Astrocyte (in vitro differentiated cells and primary cell): ENCODE measurements at regions not wholly inside any gene's neighbourhood (a gene's known extent, or its start where the extent isn't known, plus 50 kb on each side); places are given as distances from the start of the nearest gene placed in this dataset.

Source experiments
- DNase-seq: peaks from one replicate; pipeline ENCODE4 v3.0.0-alpha.2; 2010; ENCODE audit warnings: low read depth
- FAIRE-seq: peaks from 2 replicates; lab custom pipeline; 2011; peaks lifted over from hg19 to GRCh38; lab: Jason Lieb, UNC
- H2AFZ ChIP-seq: 2 replicates; pipeline ENCODE4 v1.6.0; 2012; ENCODE audit warnings: low read depth, low read length, inconsistent platforms
- H3K27ac ChIP-seq: 2 replicates; pipeline ENCODE4 v1.5.1; 2011; ENCODE audit warnings: low read depth, low read length, inconsistent platforms
- H3K27me3 ChIP-seq: 2 replicates; pipeline ENCODE4 v1.6.0; 2011; ENCODE audit warnings: low read length, inconsistent platforms; ENCODE audit not compliant: insufficient read depth
- H3K36me3 ChIP-seq: 2 replicates; pipeline ENCODE4 v1.5.1; 2011; ENCODE audit warnings: low read length, inconsistent platforms; ENCODE audit not compliant: insufficient read depth
- H3K4me1 ChIP-seq: 2 replicates; pipeline ENCODE4 v1.5.1; 2011; ENCODE audit warnings: low read length, inconsistent platforms; ENCODE audit not compliant: insufficient read depth
- H3K4me2 ChIP-seq: 2 replicates; pipeline ENCODE4 v1.6.0; 2012; ENCODE audit warnings: low read length, inconsistent platforms
- H3K4me3 ChIP-seq: 2 replicates; pipeline ENCODE4 v1.5.1; 2011; ENCODE audit warnings: low read depth, mild to moderate bottlenecking, low read length, inconsistent platforms; ENCODE audit not compliant: insufficient read depth
- H3K79me2 ChIP-seq: 2 replicates; pipeline ENCODE4 v1.6.0; 2012; ENCODE audit warnings: mild to moderate bottlenecking, low read length, inconsistent platforms; ENCODE audit not compliant: insufficient read depth
- H3K9ac ChIP-seq: 2 replicates; pipeline ENCODE4 v1.6.0; 2012; ENCODE audit warnings: mild to moderate bottlenecking, low read length, inconsistent platforms
- H3K9me3 ChIP-seq: 2 replicates; pipeline ENCODE4 v1.5.1; 2012; ENCODE audit warnings: low read depth, mild to moderate bottlenecking, low read length, inconsistent platforms; ENCODE audit not compliant: insufficient read depth
- H4K20me1 ChIP-seq: 2 replicates; pipeline ENCODE4 v1.6.0; 2012; ENCODE audit warnings: low read length, inconsistent platforms; ENCODE audit not compliant: insufficient read depth
- H3K27ac Mint-ChIP-seq: one replicate; pipeline ENCODE4 v1.8.0; 2021; ENCODE audit warnings: mild to moderate bottlenecking, mixed read lengths; ENCODE audit not compliant: unreplicated experiment
- H3K27me3 Mint-ChIP-seq: one replicate; pipeline ENCODE4 v1.8.0; 2021; ENCODE audit warnings: low read depth, mixed read lengths; ENCODE audit not compliant: unreplicated experiment
- H3K36me3 Mint-ChIP-seq: one replicate; pipeline ENCODE4 v1.8.0; 2021; ENCODE audit warnings: low read depth, mixed read lengths; ENCODE audit not compliant: unreplicated experiment
- H3K4me1 Mint-ChIP-seq: one replicate; pipeline ENCODE4 v1.8.0; 2021; ENCODE audit warnings: low read depth, mixed read lengths; ENCODE audit not compliant: unreplicated experiment
- H3K4me3 Mint-ChIP-seq: one replicate; pipeline ENCODE4 v1.8.0; 2021; ENCODE audit warnings: mild to moderate bottlenecking, moderate library complexity, mixed read lengths; ENCODE audit not compliant: unreplicated experiment
- H3K9me3 Mint-ChIP-seq: one replicate; pipeline ENCODE4 v1.8.0; 2021; ENCODE audit warnings: mild to moderate bottlenecking, mixed read lengths; ENCODE audit not compliant: unreplicated experiment
- CTCF ChIP-seq: IDR thresholded peaks from 2 replicates; pipeline ENCODE4 v1.5.1; 2011; ENCODE audit warnings: low read depth, mild to moderate bottlenecking, inconsistent platforms, low read length, moderate library complexity; ENCODE audit not compliant: insufficient read depth
- EZH2 ChIP-seq: IDR thresholded peaks from 2 replicates; pipeline ENCODE4 v1.6.1; 2012; ENCODE audit warnings: mild to moderate bottlenecking, low read length, inconsistent platforms; ENCODE audit not compliant: insufficient read depth

GRCh38 chr1:119302011-119302410 is 66.6 kb upstream of the HAO2 start:
- no peaks in the 10 kb centered on the region for H3K79me2 ChIP-seq
- peaks cover 26% of the 10 kb centered on the region for H3K27me3 Mint-ChIP-seq
- no peaks in the 10 kb centered on the region for H3K36me3 ChIP-seq
- no peak overlapping the region for H3K27ac Mint-ChIP-seq
- TF ChIP-seq CTCF = no peak
- no peak for TF ChIP-seq EZH2
- peaks cover 33% of the 10 kb centered on the region for H3K27me3 ChIP-seq
- no peak overlapping the region for H3K27ac ChIP-seq
- no peak for FAIRE-seq
- no peak overlapping the region for H3K4me3 Mint-ChIP-seq
- no peaks in the 10 kb centered on the region for H4K20me1 ChIP-seq
- H3K4me2 ChIP-seq = no peak overlapping the region
- no peaks in the 10 kb centered on the region for H3K9me3 Mint-ChIP-seq
- DNase-seq = no peak
- H3K36me3 Mint-ChIP-seq = no peaks in the 10 kb centered on the region
- H3K4me1 Mint-ChIP-seq = peaks cover 2% of the 10 kb centered on the region
- no peaks in the 10 kb centered on the region for H3K9me3 ChIP-seq
- peaks cover 6% of the 10 kb centered on the region for H3K4me1 ChIP-seq
- no peak overlapping the region for H3K4me3 ChIP-seq
- H2AFZ ChIP-seq = no peak overlapping the region
- H3K9ac ChIP-seq = no peak overlapping the region

GRCh38 chr1:119308130-119308700 is 60.4 kb upstream of the HAO2 start:
- H3K27ac ChIP-seq = no peak overlapping the region
- H3K9ac ChIP-seq = no peak overlapping the region
- H3K9me3 ChIP-seq = no peaks in the 10 kb centered on the region
- Mint-ChIP-seq H3K9me3 (no peaks in the 10 kb centered on the region), H3K27me3 (peaks cover 10% of the 10 kb centered on the region), H3K27ac (no peak overlapping the region), H3K4me1 (no peaks in the 10 kb centered on the region), H3K4me3 (no peak overlapping the region), H3K36me3 (no peaks in the 10 kb centered on the region)
- peaks cover 39% of the 10 kb centered on the region for H3K27me3 ChIP-seq
- no peaks in the 10 kb centered on the region for H3K4me1 ChIP-seq
- H2AFZ ChIP-seq = no peak overlapping the region
- no peaks in the 10 kb centered on the region for H3K79me2 ChIP-seq
- DNase-seq (no peak), FAIRE-seq (no peak)
- no peaks in the 10 kb centered on the region for H4K20me1 ChIP-seq
- no peaks in the 10 kb centered on the region for H3K36me3 ChIP-seq
- no peak overlapping the region for H3K4me3 ChIP-seq
- H3K4me2 ChIP-seq = no peak overlapping the region
- no peak for TF ChIP-seq CTCF
- TF ChIP-seq EZH2 = no peak

- FAIRE-seq (no peak), DNase-seq (no peak)
- no peaks in the 10 kb centered on the region for H3K9me3 Mint-ChIP-seq
- Histone ChIP-seq H4K20me1 (no peaks in the 10 kb centered on the region), H3K27ac (no peak overlapping the region), H2AFZ (no peak overlapping the region), H3K4me1 (no peaks in the 10 kb centered on the region), H3K27me3 (peaks cover 34% of the 10 kb centered on the region), H3K9me3 (no peaks in the 10 kb centered on the region), H3K4me3 (no peak overlapping the region), H3K4me2 (no peak overlapping the region), H3K36me3 (no peaks in the 10 kb centered on the region), H3K79me2 (no peaks in the 10 kb centered on the region), H3K9ac (no peak overlapping the region)
- TF ChIP-seq EZH2 (no peak), CTCF (no peak)
- H3K36me3 Mint-ChIP-seq = no peaks in the 10 kb centered on the region
- peaks cover 7% of the 10 kb centered on the region for H3K27me3 Mint-ChIP-seq
- H3K27ac Mint-ChIP-seq = no peak overlapping the region
- H3K4me3 Mint-ChIP-seq = no peak overlapping the region
- no peaks in the 10 kb centered on the region for H3K4me1 Mint-ChIP-seq
Measured at GRCh38 chr1:119308806-119309205, 59.8 kb upstream of the HAO2 start.
